HEK293T (cell line): ENCODE measurements at regions not wholly inside any gene's neighbourhood (a gene's known extent, or its start where the extent isn't known, plus 50 kb on each side); places are given as distances from the start of the nearest gene placed in this dataset.

ENCODE experiments used
- ARNT ChIP-seq: fragments of 450-650 bp; IDR thresholded peaks from 2 replicates; pipeline ENCODE4 v1.6.1; 2017; ENCODE audit warnings: mild to moderate bottlenecking
- BHLHE40 ChIP-seq: fragments of 450-650 bp; IDR thresholded peaks from 2 replicates; pipeline ENCODE4 v1.6.1; 2016; ENCODE audit warnings: mild to moderate bottlenecking, moderate library complexity, borderline replicate concordance
- FOXA1 ChIP-seq: fragments of 450-650 bp; IDR thresholded peaks from 2 replicates; pipeline ENCODE4 v1.6.1; 2016; ENCODE audit warnings: mild to moderate bottlenecking
- FOXK2 ChIP-seq: fragments of 450-650 bp; IDR thresholded peaks from 2 replicates; pipeline ENCODE4 v1.6.1; 2016; ENCODE audit warnings: mild to moderate bottlenecking
- FOXM1 ChIP-seq: fragments of 450-650 bp; IDR thresholded peaks from 2 replicates; pipeline ENCODE4 v1.6.1; 2017; ENCODE audit warnings: mild to moderate bottlenecking, borderline replicate concordance
- HDGF ChIP-seq: fragments of 450-650 bp; IDR thresholded peaks from 2 replicates; pipeline ENCODE4 v1.6.1; 2017; ENCODE audit warnings: antibody characterized with exemption, borderline replicate concordance
- L3MBTL2 ChIP-seq: fragments of 450-650 bp; conservative IDR thresholded peaks from 2 replicates; pipeline ENCODE4 v1.6.1; 2016; ENCODE audit warnings: mild to moderate bottlenecking
- LEF1 ChIP-seq: fragments of 450-650 bp; IDR thresholded peaks from 2 replicates; pipeline ENCODE4 v1.6.1; 2017; ENCODE audit warnings: mild to moderate bottlenecking, borderline replicate concordance
- NFRKB ChIP-seq: fragments of 450-650 bp; IDR thresholded peaks from 2 replicates; pipeline ENCODE4 v1.6.1; 2016; ENCODE audit warnings: mild to moderate bottlenecking, moderate library complexity
- PKNOX1 ChIP-seq: fragments of 450-650 bp; IDR thresholded peaks from 2 replicates; pipeline ENCODE4 v1.6.1; 2016
- SP1 ChIP-seq: fragments of 450-650 bp; IDR thresholded peaks from 2 replicates; pipeline ENCODE4 v1.6.1; 2017
- SUZ12 ChIP-seq: fragments of 450-650 bp; IDR thresholded peaks from 2 replicates; pipeline ENCODE4 v1.6.1; 2016; ENCODE audit warnings: mild to moderate bottlenecking
- ZNF384 ChIP-seq: fragments of 450-650 bp; IDR thresholded peaks from 2 replicates; pipeline ENCODE4 v1.6.1; 2016

- TF ChIP-seq FOXK2 (no peak), FOXM1 (no peak), SP1 (no peak), LEF1 (no peak), PKNOX1 (no peak), BHLHE40 (no peak), ARNT (no peak), SUZ12 (no peak), ZNF384 (no peak), HDGF (no peak), FOXA1 (no peak), NFRKB (no peak), L3MBTL2 (no peak)
These were observed 271.4 kb downstream of the ZEB2 start for GRCh38 chr2:144248350-144249034.
